ENCODE measurements at regions not wholly inside any gene's neighbourhood (a gene's known extent, or its start where the extent isn't known, plus 50 kb on each side); places are given as distances from the start of the nearest gene placed in this dataset.

DNA sequence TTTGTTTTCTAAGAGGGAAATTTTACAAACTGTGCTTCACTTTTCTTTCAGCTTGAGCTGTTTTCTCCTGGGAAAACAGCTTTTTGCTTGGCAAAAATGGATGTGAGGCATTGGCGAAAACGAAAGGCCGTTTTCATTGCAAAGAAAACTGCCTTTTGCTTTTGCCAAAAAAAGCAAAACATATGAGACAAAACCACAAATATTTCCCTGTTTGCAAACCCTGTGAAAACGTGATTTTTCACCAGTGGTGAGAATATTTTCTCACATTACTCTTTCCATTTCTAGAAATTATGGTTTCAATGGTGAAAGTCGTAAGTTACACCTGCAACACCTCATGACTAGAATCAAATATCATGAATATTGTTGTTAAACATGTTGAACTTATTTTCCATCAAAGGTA, 74.0 kb upstream of the ZBTB18 start:
- peak; percentile 25 to 66 for DNase-seq (ENCODE audit: low read depth in 2 of 2)
- TF ChIP-seq, protein P1, sequence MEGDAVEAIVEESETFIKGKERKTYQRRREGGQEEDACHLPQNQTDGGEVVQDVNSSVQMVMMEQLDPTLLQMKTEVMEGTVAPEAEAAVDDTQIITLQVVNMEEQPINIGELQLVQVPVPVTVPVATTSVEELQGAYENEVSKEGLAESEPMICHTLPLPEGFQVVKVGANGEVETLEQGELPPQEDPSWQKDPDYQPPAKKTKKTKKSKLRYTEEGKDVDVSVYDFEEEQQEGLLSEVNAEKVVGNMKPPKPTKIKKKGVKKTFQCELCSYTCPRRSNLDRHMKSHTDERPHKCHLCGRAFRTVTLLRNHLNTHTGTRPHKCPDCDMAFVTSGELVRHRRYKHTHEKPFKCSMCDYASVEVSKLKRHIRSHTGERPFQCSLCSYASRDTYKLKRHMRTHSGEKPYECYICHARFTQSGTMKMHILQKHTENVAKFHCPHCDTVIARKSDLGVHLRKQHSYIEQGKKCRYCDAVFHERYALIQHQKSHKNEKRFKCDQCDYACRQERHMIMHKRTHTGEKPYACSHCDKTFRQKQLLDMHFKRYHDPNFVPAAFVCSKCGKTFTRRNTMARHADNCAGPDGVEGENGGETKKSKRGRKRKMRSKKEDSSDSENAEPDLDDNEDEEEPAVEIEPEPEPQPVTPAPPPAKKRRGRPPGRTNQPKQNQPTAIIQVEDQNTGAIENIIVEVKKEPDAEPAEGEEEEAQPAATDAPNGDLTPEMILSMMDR (IDR thresholded peaks at IDR 0.05; ENCODE audit: low read depth, low read length), result no peak

DNA sequence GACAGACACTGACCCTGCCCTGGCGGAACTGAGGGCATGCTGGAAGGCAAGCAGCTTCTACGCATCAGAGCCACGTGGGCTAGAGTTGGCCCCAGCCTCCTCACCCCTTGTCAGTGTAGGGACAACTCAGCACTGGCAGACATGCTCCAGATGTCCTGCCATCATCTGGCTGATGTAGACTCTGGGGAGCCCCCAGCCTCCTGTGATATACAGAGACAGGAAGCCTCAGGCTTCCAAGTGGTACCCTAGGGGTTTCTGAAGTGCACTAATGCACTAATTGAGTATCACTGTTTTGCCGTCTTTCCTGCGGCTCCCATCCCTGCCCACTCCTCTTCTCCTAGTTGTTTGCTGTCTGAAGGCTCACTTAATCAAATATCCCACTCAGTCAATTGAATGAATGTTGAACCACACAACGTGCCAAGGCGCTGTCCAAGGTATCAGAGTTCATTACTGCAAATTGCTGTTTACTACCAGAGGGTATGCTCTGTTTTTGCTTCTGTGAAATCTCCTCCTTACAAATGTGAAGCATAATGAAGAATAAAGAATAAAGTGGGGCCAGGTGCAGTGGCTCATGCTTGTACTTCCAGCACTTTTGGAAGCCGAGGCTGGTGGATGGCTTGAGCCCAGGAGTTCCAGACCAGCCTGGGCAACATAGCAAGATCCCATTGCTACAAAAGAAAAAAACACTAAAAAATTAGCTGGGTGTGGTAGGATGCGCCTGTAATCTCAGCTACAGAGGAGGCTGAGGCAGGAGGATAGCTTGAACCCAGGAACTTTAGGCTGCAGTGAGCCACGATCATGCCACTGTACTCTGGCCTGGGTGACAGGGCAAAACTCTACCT, 76.4 kb upstream of the ZBTB18 start:
- no peak overlapping the region for H3K4me3 ChIP-seq (replicated peaks in 1 of 2; ENCODE audit: low read depth in 2 of 2, low read length in 2 of 2)
- DNase-seq (ENCODE audit: low read depth in 2 of 2), result peak; percentile 41 to 42
- TF ChIP-seq, protein P1 (IDR thresholded peaks at IDR 0.05; ENCODE audit: low read depth, low read length), result no peak

More for the DNA sequence above, 74.0 kb upstream of the ZBTB18 start:
- no peak overlapping the region for H3K4me3 ChIP-seq (replicated peaks in 1 of 2; ENCODE audit: low read depth in 2 of 2, low read length in 2 of 2)

DNA sequence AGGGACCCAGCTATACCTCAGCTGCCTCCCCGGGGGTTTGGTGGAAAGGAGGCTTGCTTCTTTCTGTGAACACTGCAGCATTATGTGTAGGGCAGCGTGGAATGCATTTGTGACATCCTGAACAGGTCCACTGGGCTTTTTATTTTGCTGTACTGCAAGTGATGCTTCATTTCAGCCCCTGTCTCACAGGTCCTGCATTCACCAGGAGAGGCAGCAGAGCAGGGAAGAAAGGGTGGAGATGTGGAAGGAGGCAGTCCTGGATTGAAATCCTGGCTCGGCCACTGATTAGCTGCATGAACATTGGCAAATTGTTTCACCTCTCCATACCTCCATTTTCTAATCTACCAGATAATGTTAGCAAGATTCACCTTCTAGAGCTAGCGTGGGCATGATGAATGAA, 77.9 kb upstream of the ZBTB18 start:
- DNase-seq (ENCODE audit: low read depth in 2 of 2), result no peak
- H3K4me3 ChIP-seq (replicated peaks in 1 of 2; ENCODE audit: low read depth in 2 of 2, low read length in 2 of 2), result no peak overlapping the region
- TF ChIP-seq, protein P1 (IDR thresholded peaks at IDR 0.05; ENCODE audit: low read depth, low read length), result no peak

DNA sequence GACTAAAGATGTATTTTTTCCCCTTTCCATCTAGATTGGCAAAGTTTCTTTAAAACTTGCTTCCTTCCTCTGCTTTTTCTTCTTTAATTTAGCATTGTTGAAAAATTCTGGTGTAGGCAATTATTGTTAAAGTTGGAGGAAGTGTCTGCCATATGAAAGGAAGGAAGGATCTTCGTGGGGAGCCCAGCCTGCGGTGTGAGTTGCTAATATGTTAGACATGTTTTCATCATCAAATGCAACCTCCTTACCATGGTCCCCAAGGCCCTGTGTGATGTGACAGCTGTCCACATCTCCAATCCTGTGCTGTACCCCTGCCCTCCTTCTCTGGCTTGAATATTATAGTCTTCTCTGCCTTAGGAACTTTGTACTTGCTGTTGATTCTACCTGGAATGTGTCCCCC, 81.0 kb upstream of the ZBTB18 start:
- no peak for DNase-seq (ENCODE audit: low read depth in 2 of 2)
- TF ChIP-seq, protein P1 (IDR thresholded peaks at IDR 0.05; ENCODE audit: low read depth, low read length), result no peak
- no peak overlapping the region for H3K4me3 ChIP-seq (replicated peaks in 1 of 2; ENCODE audit: low read depth in 2 of 2, low read length in 2 of 2)

DNA sequence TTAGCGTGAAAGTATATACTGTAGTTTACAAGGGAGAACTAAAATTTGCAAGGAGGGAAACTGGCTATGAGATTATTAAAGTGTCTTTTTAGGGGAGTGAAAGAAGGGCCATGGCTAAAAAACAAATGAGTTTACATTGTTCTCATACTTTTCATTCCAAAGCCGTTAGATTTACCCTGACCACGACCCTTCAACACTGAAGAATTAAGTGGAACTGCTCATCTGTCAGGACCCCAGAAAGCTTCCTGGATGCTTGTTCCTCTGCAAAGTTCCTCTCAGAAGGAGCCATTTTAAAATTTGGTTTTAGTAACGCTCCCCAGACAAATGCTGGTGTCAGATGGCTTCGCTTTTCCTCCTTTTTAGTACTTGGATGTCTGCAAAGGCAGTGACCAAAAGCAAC, 82.7 kb upstream of the ZBTB18 start:
- H3K4me3 ChIP-seq (replicated peaks in 1 of 2; ENCODE audit: low read depth in 2 of 2, low read length in 2 of 2), result no peak overlapping the region
- peak in 1 of 2 donors; percentile 19 for DNase-seq (ENCODE audit: low read depth in 2 of 2)
- TF ChIP-seq, protein P1 (IDR thresholded peaks at IDR 0.05; ENCODE audit: low read depth, low read length), result no peak

DNA sequence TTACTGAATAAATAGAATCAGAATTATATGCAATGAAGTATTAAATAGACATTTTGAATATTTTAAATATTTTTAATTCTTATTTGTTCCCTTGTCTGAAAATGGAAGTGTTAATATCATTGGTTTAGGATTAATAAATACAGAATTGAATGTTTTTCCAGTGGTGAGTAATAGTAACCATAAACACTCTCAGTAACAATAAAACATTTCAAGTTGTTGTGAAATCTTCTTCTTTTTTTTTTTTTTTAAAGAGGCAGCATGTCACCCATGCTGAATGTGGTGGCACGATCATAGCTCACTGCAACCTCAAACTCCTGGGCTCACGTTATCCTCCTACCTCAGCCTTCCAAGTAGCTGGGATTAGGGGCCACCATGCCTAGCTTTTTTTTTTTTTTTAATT, 86.2 kb upstream of the ZBTB18 start:
- H3K4me3 ChIP-seq (replicated peaks in 1 of 2; ENCODE audit: low read depth in 2 of 2, low read length in 2 of 2), result no peak overlapping the region
- peak in 1 of 2 donors; percentile 35 for DNase-seq (ENCODE audit: low read depth in 2 of 2)
- TF ChIP-seq, protein P1 (IDR thresholded peaks at IDR 0.05; ENCODE audit: low read depth, low read length), result no peak

Measured in cardiac fibroblast (primary cell).